ENCODE measurements at regions not wholly inside any gene's neighbourhood (a gene's known extent, or its start where the extent isn't known, plus 50 kb on each side); places are given as distances from the start of the nearest gene placed in this dataset.
"Not testable (repeated sequence)": the region's sequence is repeated elsewhere in the genome, so short reads cannot be mapped to it uniquely, and the experiment has no call there.

- Histone ChIP-seq H3K79me2 (ENCODE audit: insufficient read depth, low read length) (no peaks in the 10 kb centered on the region), H3K27ac (ENCODE audit: low read depth, low read length, poor library complexity, severe bottlenecking) (peak overlapping the region; percentile 95), H3F3A (ENCODE audit: insufficient read depth, low read length) (no peaks in the 10 kb centered on the region), H3K4me1 (ENCODE audit: insufficient read depth, low read length, severe bottlenecking) (peaks cover 53% of the 10 kb centered on the region), H3K9me2 (ENCODE audit: low read depth, low read length) (no peaks in the 10 kb centered on the region), H3K36me3 (ENCODE audit: insufficient read depth, low read length) (no peaks in the 10 kb centered on the region), H3K9me3 (ENCODE audit: low read length) (no peaks in the 10 kb centered on the region), H3K9ac (ENCODE audit: low read length) (peak overlapping the region; percentile 91), H3K4me3 (ENCODE audit: low read depth, low read length, poor library complexity, severe bottlenecking) (peak overlapping the region; percentile 78), H3K27me3 (ENCODE audit: insufficient read depth, low read length) (no peaks in the 10 kb centered on the region), H3K4me2 (ENCODE audit: low read length) (peak overlapping the region; percentile 64), H4K20me1 (ENCODE audit: insufficient read depth, low read length) (no peaks in the 10 kb centered on the region), H2AFZ (ENCODE audit: low read length) (no peak overlapping the region)
- TF ChIP-seq, protein P1, sequence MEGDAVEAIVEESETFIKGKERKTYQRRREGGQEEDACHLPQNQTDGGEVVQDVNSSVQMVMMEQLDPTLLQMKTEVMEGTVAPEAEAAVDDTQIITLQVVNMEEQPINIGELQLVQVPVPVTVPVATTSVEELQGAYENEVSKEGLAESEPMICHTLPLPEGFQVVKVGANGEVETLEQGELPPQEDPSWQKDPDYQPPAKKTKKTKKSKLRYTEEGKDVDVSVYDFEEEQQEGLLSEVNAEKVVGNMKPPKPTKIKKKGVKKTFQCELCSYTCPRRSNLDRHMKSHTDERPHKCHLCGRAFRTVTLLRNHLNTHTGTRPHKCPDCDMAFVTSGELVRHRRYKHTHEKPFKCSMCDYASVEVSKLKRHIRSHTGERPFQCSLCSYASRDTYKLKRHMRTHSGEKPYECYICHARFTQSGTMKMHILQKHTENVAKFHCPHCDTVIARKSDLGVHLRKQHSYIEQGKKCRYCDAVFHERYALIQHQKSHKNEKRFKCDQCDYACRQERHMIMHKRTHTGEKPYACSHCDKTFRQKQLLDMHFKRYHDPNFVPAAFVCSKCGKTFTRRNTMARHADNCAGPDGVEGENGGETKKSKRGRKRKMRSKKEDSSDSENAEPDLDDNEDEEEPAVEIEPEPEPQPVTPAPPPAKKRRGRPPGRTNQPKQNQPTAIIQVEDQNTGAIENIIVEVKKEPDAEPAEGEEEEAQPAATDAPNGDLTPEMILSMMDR (IDR thresholded peaks at IDR 0.05; ENCODE audit: low read length), result no peak
- TF ChIP-seq EZH2 (IDR thresholded peaks at IDR 0.05; ENCODE audit: borderline replicate concordance, low read length), result no peak
Measured at GRCh38 chr1:121519042-121519755, 334.4 kb downstream of the SRGAP2C start.

DNA sequence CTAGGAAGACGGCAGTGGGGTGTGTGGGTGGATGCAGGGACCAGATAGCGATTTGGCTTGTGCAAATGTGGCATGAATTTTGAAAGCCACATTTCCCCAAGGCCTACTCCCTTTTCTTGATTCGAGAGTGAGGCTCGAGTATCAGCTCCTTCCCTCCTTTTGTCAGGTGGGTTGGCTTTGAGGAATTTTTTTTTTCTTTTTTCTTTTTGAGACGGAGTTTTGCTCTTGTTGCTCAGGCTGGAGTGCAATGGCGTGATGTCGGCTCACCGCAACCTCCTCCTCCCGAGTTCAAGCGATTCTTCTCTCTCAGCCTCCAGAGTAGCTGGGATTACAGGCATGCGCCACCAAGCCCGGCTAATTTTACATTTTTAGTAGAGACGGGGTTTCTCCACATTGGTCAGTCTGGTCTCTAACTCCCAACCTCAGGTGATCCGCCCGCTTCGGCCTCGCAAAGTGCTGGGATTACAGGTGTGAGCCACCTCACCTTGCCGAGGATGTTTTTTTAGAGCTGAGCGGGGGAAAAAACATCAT is 335.0 kb downstream of the SRGAP2C start:
- H3K27ac ChIP-seq (ENCODE audit: low read depth, low read length, poor library complexity, severe bottlenecking), result peak overlapping the region; percentile 95
- H3K9me2 ChIP-seq (ENCODE audit: low read depth, low read length); H2AFZ ChIP-seq (ENCODE audit: low read length); H3F3A ChIP-seq (ENCODE audit: insufficient read depth, low read length); H3K27me3 ChIP-seq (ENCODE audit: insufficient read depth, low read length); H3K9me3 ChIP-seq (ENCODE audit: low read length); H3K79me2 ChIP-seq (ENCODE audit: insufficient read depth, low read length); H4K20me1 ChIP-seq (ENCODE audit: insufficient read depth, low read length); H3K36me3 ChIP-seq (ENCODE audit: insufficient read depth, low read length): not testable (repeated sequence)
- H3K4me2 ChIP-seq (ENCODE audit: low read length), result peak overlapping the region; percentile 64
- peaks cover 53% of the 10 kb centered on the region for H3K4me1 ChIP-seq (ENCODE audit: insufficient read depth, low read length, severe bottlenecking)
- peak overlapping the region; percentile 91 for H3K9ac ChIP-seq (ENCODE audit: low read length)
- H3K4me3 ChIP-seq (ENCODE audit: low read depth, low read length, poor library complexity, severe bottlenecking), result peak overlapping the region; percentile 78

DNA sequence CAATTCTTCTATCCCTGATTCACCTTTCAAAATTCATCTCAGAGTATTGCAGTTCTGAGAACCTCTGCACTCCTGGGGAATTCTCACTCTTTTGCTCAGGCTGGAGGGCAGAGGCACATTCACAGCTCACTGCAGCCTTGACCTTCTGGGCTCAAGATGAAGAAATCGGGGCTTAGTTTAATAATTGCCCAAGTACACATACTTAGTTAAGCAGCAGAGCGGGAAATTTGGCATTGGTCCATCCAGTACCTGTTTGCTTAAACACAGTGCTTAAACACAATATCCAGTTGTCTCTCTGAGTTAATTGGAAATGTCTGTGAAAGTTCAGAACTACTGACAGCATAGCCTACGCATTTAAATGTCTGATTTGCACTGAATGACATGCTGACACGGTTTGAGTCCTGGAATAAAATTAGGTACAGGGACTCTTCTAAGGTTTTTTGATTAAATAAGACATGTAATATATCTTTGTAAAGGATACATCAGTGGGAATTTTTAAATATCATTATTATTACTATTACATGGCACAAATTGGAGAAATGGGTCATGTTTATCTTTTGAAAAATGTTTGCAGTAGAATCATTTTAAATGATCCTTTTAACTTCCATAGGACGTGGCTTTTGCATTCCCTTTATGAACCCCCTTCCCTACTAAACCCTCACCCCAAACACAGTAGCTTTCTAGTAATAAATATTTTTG is 337.4 kb downstream of the SRGAP2C start:
- Histone ChIP-seq H3K4me2 (ENCODE audit: low read length) (peak overlapping the region; percentile 16; the same call in 1 of the 2 replicates), H4K20me1 (ENCODE audit: insufficient read depth, low read length) (no peaks in the 10 kb centered on the region), H3F3A (ENCODE audit: insufficient read depth, low read length) (no peaks in the 10 kb centered on the region)

GRCh38 chr1:121523112-121523511 is 338.3 kb downstream of the SRGAP2C start:
- peaks cover 32% of the 10 kb centered on the region for H3K4me1 ChIP-seq (ENCODE audit: insufficient read depth, low read length, severe bottlenecking)
- H3K27me3 ChIP-seq (ENCODE audit: insufficient read depth, low read length); H3K36me3 ChIP-seq (ENCODE audit: insufficient read depth, low read length); H3K9me2 ChIP-seq (ENCODE audit: low read depth, low read length); H3K4me3 ChIP-seq (ENCODE audit: low read depth, low read length, poor library complexity, severe bottlenecking); H3K9me3 ChIP-seq (ENCODE audit: low read length); H3K4me2 ChIP-seq (ENCODE audit: low read length); H3K79me2 ChIP-seq (ENCODE audit: insufficient read depth, low read length); H4K20me1 ChIP-seq (ENCODE audit: insufficient read depth, low read length); H2AFZ ChIP-seq (ENCODE audit: low read length); H3F3A ChIP-seq (ENCODE audit: insufficient read depth, low read length); H3K9ac ChIP-seq (ENCODE audit: low read length); H3K27ac ChIP-seq (ENCODE audit: low read depth, low read length, poor library complexity, severe bottlenecking): not testable (repeated sequence)

More for the DNA sequence above, 337.4 kb downstream of the SRGAP2C start:
- no peak overlapping the region for H3K4me3 ChIP-seq (ENCODE audit: low read depth, low read length, poor library complexity, severe bottlenecking)
- no peak overlapping the region; the same call in 1 of the 2 replicates for H3K9ac ChIP-seq (ENCODE audit: low read length)
- peaks cover 41% of the 10 kb centered on the region for H3K4me1 ChIP-seq (ENCODE audit: insufficient read depth, low read length, severe bottlenecking)
- H3K79me2 ChIP-seq (ENCODE audit: insufficient read depth, low read length), result no peaks in the 10 kb centered on the region
- H3K27me3 ChIP-seq (ENCODE audit: insufficient read depth, low read length), result no peaks in the 10 kb centered on the region
- no peaks in the 10 kb centered on the region for H3K9me3 ChIP-seq (ENCODE audit: low read length)
- H3K9me2 ChIP-seq (ENCODE audit: low read depth, low read length), result no peaks in the 10 kb centered on the region
- TF ChIP-seq, protein P1 (IDR thresholded peaks at IDR 0.05; ENCODE audit: low read length), result no peak
- TF ChIP-seq EZH2 (IDR thresholded peaks at IDR 0.05; ENCODE audit: borderline replicate concordance, low read length), result no peak
- no peaks in the 10 kb centered on the region for H3K36me3 ChIP-seq (ENCODE audit: insufficient read depth, low read length)
- peak overlapping the region; percentile 95 for H3K27ac ChIP-seq (ENCODE audit: low read depth, low read length, poor library complexity, severe bottlenecking)
- H2AFZ ChIP-seq (ENCODE audit: low read length), result no peak overlapping the region

All from OCI-LY1 (cell line).